CD14-positive monocyte (primary cell): ENCODE measurements at regions not wholly inside any gene's neighbourhood (a gene's known extent, or its start where the extent isn't known, plus 50 kb on each side); places are given as distances from the start of the nearest gene placed in this dataset.
"Not testable (repeated sequence)": the region's sequence is repeated elsewhere in the genome, so short reads cannot be mapped to it uniquely, and the experiment has no call there.

Experiments
- DNase-seq, 3 donors: peaks; one replicate each; pipeline ENCODE4 v3.0.0-alpha.2; 2011 to 2022
- H2AFZ ChIP-seq: 2 replicates; pipeline ENCODE4 v1.6.0; 2012; ENCODE audit warnings: mild to moderate bottlenecking, low read depth, low read length, inconsistent platforms; ENCODE audit not compliant: insufficient read depth, poor library complexity, severe bottlenecking
- H3K27ac ChIP-seq, 2 donors: 1 replicate in 1 of 2; 2 replicates in 1 of 2; pipeline ENCODE4 v1.5.1; 2012 to 2013; ENCODE audit warnings: low read length in 2 of 2, control low read depth in 1 of 2, inconsistent platforms in 1 of 2, low read depth in 1 of 2, mild to moderate bottlenecking in 1 of 2
- H3K27me3 ChIP-seq, 2 donors: one replicate each; pipeline versions ENCODE4 v1.6.0 to v1.6.1; 2011 to 2013; ENCODE audit warnings: low read length in 2 of 2; ENCODE audit not compliant: control insufficient read depth in 2 of 2, insufficient read depth in 2 of 2
- H3K36me3 ChIP-seq, 2 donors: replicated peaks in 1 of 2; 1 replicate in 1 of 2; 2 replicates in 1 of 2; pipeline versions ENCODE4 v1.5.1 to v1.6.1; 2012 to 2013; ENCODE audit warnings: low read length in 2 of 2, control low read depth in 1 of 2, inconsistent platforms in 1 of 2, mild to moderate bottlenecking in 1 of 2; ENCODE audit not compliant: insufficient read depth in 2 of 2, control insufficient read depth in 1 of 2
- H3K4me1 ChIP-seq, 2 donors: 1 replicate in 1 of 2; 2 replicates in 1 of 2; pipeline versions ENCODE4 v1.5.1 to v1.6.1; 2012 to 2013; ENCODE audit warnings: low read length in 2 of 2, control low read depth in 1 of 2, inconsistent platforms in 1 of 2, mild to moderate bottlenecking in 1 of 2, moderate library complexity in 1 of 2; ENCODE audit not compliant: insufficient read depth in 2 of 2, control insufficient read depth in 1 of 2
- H3K4me2 ChIP-seq: replicated peaks from 2 replicates; pipeline ENCODE3; 2012; ENCODE audit warnings: low read length, moderate library complexity, mild to moderate bottlenecking; ENCODE audit not compliant: poor library complexity, severe bottlenecking; ENCODE audit errors: extremely low read depth
- H3K4me3 ChIP-seq, 3 experiments: fragments of 200-600 bp in 1 of 3; sonication (generic) in 1 of 3; replicated peaks in 1 of 3; 1 replicate in 2 of 3; 2 replicates in 1 of 3; pipeline ENCODE4 v1.5.1; 2011 to 2013; ENCODE audit warnings: low read length in 3 of 3, mild to moderate bottlenecking in 3 of 3, control low read depth in 2 of 3, low read depth in 2 of 3, inconsistent platforms in 1 of 3, moderate library complexity in 1 of 3
- H3K79me2 ChIP-seq: 2 replicates; pipeline ENCODE4 v1.6.0; 2012; ENCODE audit warnings: mild to moderate bottlenecking, control low read depth, inconsistent platforms, low read length, moderate library complexity; ENCODE audit not compliant: insufficient read depth
- H3K9ac ChIP-seq: 2 replicates; pipeline ENCODE4 v1.6.0; 2017; ENCODE audit warnings: low read length, mild to moderate bottlenecking; ENCODE audit not compliant: insufficient read depth, poor library complexity, severe bottlenecking
- H3K9me3 ChIP-seq, 2 donors: replicated peaks in 1 of 2; 1 replicate in 1 of 2; 2 replicates in 1 of 2; pipeline versions ENCODE4 v1.5.1 to v1.6.1; 2012 to 2013; ENCODE audit warnings: low read length in 2 of 2, control low read depth in 1 of 2; ENCODE audit not compliant: control insufficient read depth in 1 of 2, insufficient read depth in 1 of 2
- H4K20me1 ChIP-seq: 2 replicates; pipeline ENCODE4 v1.6.0; 2012; ENCODE audit warnings: mild to moderate bottlenecking, low read length, control low read depth, moderate library complexity; ENCODE audit not compliant: insufficient read depth
- H3K27ac Mint-ChIP-seq, 7 donors: one replicate each; pipeline ENCODE4 v1.8.0; 2020; ENCODE audit warnings: mild to moderate bottlenecking in 7 of 7, mixed read lengths in 7 of 7, moderate library complexity in 6 of 7, inconsistent platforms in 2 of 7
- H3K27me3 Mint-ChIP-seq, 3 donors: one replicate each; pipeline ENCODE4 v1.8.0; 2021 to 2022; ENCODE audit warnings: low read depth in 3 of 3, mild to moderate bottlenecking in 3 of 3, mixed read lengths in 3 of 3, moderate library complexity in 3 of 3, inconsistent platforms in 1 of 3
- H3K36me3 Mint-ChIP-seq, 2 donors: one replicate each; pipeline ENCODE4 v1.8.0; 2020; ENCODE audit warnings: mixed read lengths in 2 of 2, inconsistent platforms in 1 of 2, mild to moderate bottlenecking in 1 of 2
- H3K4me1 Mint-ChIP-seq: one replicate; pipeline ENCODE4 v1.8.0; 2020; ENCODE audit warnings: mild to moderate bottlenecking, mixed read lengths
- H3K4me3 Mint-ChIP-seq, 2 donors: one replicate each; pipeline ENCODE4 v1.8.0; 2020; ENCODE audit warnings: mild to moderate bottlenecking in 2 of 2, mixed read lengths in 2 of 2, moderate library complexity in 1 of 2
- H3K9me3 Mint-ChIP-seq, 7 donors: one replicate each; pipeline ENCODE4 v1.8.0; 2020 to 2022; ENCODE audit warnings: mixed read lengths in 7 of 7, mild to moderate bottlenecking in 6 of 7, moderate library complexity in 6 of 7, inconsistent platforms in 2 of 7
- CTCF ChIP-seq: fragments of 200-600 bp; IDR thresholded peaks from one replicate; pipeline ENCODE4 v1.8.0; 2022; ENCODE audit warnings: antibody characterized with exemption, mild to moderate bottlenecking
- WGBS: methylation state at CpG from one replicate; pipeline ENCODE4 v1.1.5; 2013; ENCODE audit warnings: missing lambda C conversion rate; ENCODE audit not compliant: insufficient coverage; 5-methylcytosine and 5-hydroxymethylcytosine counted together
- intact Hi-C, 2 donors: fragments of 100-400 bp; cut with micrococcal nuclease; formaldehyde crosslinking; loops; one replicate each; pipeline versions ENCODE4 v1.15.0 to v1.15.1; 2023

DNA sequence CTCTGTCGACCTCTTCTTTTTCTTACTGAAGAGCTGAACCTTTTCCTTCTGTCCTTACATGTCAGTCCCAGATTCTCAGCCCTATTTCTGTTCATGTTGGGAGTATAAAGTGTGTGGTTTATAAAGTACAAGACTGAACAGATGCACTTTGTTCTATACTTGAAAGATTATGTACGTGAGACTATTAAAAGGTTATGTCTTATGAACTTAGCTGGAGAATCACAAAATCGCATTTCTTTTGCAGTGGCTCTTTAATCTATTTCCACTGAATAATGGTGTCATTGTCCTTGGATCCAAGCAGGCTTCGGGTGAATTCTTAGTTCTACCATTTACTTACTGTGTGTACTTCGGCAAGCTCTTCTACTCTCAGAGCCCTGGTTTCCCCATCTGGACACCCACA lies 558.4 kb downstream of the TMEM135 start:
- H4K20me1 ChIP-seq = no peaks in the 10 kb centered on the region
- peaks cover 0 to 7% (median 4%) of the 10 kb centered on the region in 7 donors for H3K9me3 Mint-ChIP-seq
- DNase-seq = no peak
- no peaks in the 10 kb centered on the region for H3K9me3 ChIP-seq
- H3K4me1 ChIP-seq = no peaks in the 10 kb centered on the region
- no peak overlapping the region for H3K4me3 ChIP-seq
- 83% methylated on average over 2 of the region's 5 CpGs for WGBS
- H3K27ac Mint-ChIP-seq = no peak overlapping the region
- H3K27ac ChIP-seq = no peak overlapping the region
- TF ChIP-seq CTCF = no peak
- no peak overlapping the region for H2AFZ ChIP-seq
- H3K4me3 Mint-ChIP-seq = no peak overlapping the region
- H3K27me3 ChIP-seq = no peaks in the 10 kb centered on the region
- H3K27me3 Mint-ChIP-seq = no peaks in the 10 kb centered on the region
- H3K79me2 ChIP-seq = no peaks in the 10 kb centered on the region
- H3K4me1 Mint-ChIP-seq = no peaks in the 10 kb centered on the region
- no peaks in the 10 kb centered on the region for H3K36me3 Mint-ChIP-seq
- H3K36me3 ChIP-seq = no peaks in the 10 kb centered on the region
- no peak overlapping the region for H3K4me2 ChIP-seq
- intact Hi-C loops = no loop called here
- no peak overlapping the region for H3K9ac ChIP-seq

- H3K4me1 ChIP-seq = no peaks in the 10 kb centered on the region
- no peak overlapping the region for H2AFZ ChIP-seq
- H3K27ac ChIP-seq = no peak overlapping the region
- no peaks in the 10 kb centered on the region for H3K79me2 ChIP-seq
- H3K27me3 Mint-ChIP-seq = peaks cover 0 to 2% (median 0%) of the 10 kb centered on the region in 3 donors
- H3K4me3 Mint-ChIP-seq = no peak overlapping the region
- H3K9ac ChIP-seq = no peak overlapping the region
- no peak for TF ChIP-seq CTCF
- no peaks in the 10 kb centered on the region for H3K4me1 Mint-ChIP-seq
- no peak overlapping the region for H3K4me3 ChIP-seq
- H3K36me3 Mint-ChIP-seq = no peaks in the 10 kb centered on the region
- no peaks in the 10 kb centered on the region for H4K20me1 ChIP-seq
- H3K27ac Mint-ChIP-seq = no peak overlapping the region
- peaks cover 22 to 24% of the 10 kb centered on the region in 2 donors for H3K9me3 ChIP-seq
- intact Hi-C loops = no loop called here
- no peak overlapping the region for H3K4me2 ChIP-seq
- H3K36me3 ChIP-seq = no peaks in the 10 kb centered on the region
- H3K9me3 Mint-ChIP-seq = peaks cover 19 to 34% (median 21%) of the 10 kb centered on the region in 7 donors
- H3K27me3 ChIP-seq = no peaks in the 10 kb centered on the region
- DNase-seq = no peak
- 100% methylated on average over 3 of the region's 3 CpGs for WGBS
These were observed 551.3 kb downstream of the TMEM135 start for GRCh38 chr11:87589082-87589481.

DNA sequence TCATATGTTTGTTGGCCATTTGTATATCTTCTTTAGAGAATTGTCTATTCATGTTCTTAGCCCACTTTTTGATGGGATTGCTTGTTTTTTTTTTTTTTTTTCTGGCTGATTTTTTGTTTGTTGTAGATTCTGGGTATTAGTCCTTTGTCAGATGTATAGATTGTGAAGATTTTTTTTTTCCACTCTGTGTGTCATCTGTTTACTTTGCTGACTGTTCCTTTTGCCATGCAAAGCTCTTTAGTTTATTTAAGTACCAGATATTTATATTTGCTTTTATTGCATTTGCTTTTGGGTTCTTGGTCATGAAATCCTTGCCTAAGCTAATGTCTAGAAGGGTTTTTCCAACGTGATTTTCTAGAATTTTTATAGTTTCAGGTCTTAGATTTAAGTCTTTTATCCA lies 547.9 kb downstream of the TMEM135 start:
- H2AFZ ChIP-seq, H3K36me3 Mint-ChIP-seq, H3K4me3 Mint-ChIP-seq, H3K9ac ChIP-seq, H3K36me3 ChIP-seq, H3K27ac ChIP-seq, H3K27ac Mint-ChIP-seq, DNase-seq, intact Hi-C loops, H3K27me3 Mint-ChIP-seq, H3K4me1 Mint-ChIP-seq, H4K20me1 ChIP-seq, H3K79me2 ChIP-seq, H3K4me1 ChIP-seq, H3K4me3 ChIP-seq, H3K4me2 ChIP-seq, H3K27me3 ChIP-seq: not testable (repeated sequence)
- H3K9me3 Mint-ChIP-seq = peaks cover 15 to 34% (median 20%) of the 10 kb centered on the region in 7 donors
- H3K9me3 ChIP-seq = peaks cover 22 to 24% of the 10 kb centered on the region in 2 donors
- WGBS = no CpG with 5 or more reads among the region's 1 CpG
